ENCODE measurements at regions not wholly inside any gene's neighbourhood (a gene's known extent, or its start where the extent isn't known, plus 50 kb on each side); places are given as distances from the start of the nearest gene placed in this dataset.

DNA sequence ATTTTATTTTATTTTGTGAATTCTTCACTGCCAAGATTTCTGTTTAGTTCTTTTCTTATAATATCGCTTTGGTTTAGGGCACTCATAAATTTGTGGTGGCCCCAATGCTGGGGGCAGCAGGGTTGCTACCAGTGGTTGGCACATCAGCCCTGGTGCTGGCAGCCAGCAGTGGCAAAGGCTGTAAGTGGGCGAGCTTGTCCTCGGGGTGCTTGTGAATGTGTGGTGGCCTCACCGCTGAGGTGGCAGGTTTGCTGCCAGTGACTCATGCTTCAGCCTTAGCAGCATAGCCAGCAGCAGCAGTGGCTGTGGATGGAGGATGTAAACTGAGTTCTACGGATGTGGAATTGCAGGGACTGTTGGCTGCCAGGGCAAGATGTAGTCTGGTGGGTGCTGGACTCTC, 262.9 kb upstream of the DMAC1 start:
- Histone ChIP-seq H3K4me3 (ENCODE audit: low read depth in 1 of 3, low read length in 3 of 3) (no peak overlapping the region), H3K9me3 (ENCODE audit: control insufficient read depth in 2 of 2, insufficient read depth in 1 of 2, low read depth in 1 of 2, low read length in 1 of 2) (peaks cover 0 to 6% of the 10 kb centered on the region in 2 donors), H3K27ac (ENCODE audit: low read depth in 1 of 3, low read length in 2 of 3) (no peak overlapping the region), H3K27me3 (ENCODE audit: control insufficient read depth in 3 of 3, insufficient read depth in 3 of 3, low read length in 3 of 3) (no peaks in the 10 kb centered on the region), H3K36me3 (ENCODE audit: control insufficient read depth in 3 of 3, insufficient read depth in 2 of 3, low read depth in 1 of 3, low read length in 3 of 3) (no peaks in the 10 kb centered on the region), H3K4me1 (ENCODE audit: control insufficient read depth in 3 of 3, insufficient read depth in 2 of 3, low read depth in 1 of 3, low read length in 2 of 3) (no peaks in the 10 kb centered on the region)
- WGBS, 3 donors, result 88 to 89% (median 88%) methylated on average over 5 of the region's 5 CpGs
- FAIRE-seq, result no peak
- DNase-seq, result no peak

DNA sequence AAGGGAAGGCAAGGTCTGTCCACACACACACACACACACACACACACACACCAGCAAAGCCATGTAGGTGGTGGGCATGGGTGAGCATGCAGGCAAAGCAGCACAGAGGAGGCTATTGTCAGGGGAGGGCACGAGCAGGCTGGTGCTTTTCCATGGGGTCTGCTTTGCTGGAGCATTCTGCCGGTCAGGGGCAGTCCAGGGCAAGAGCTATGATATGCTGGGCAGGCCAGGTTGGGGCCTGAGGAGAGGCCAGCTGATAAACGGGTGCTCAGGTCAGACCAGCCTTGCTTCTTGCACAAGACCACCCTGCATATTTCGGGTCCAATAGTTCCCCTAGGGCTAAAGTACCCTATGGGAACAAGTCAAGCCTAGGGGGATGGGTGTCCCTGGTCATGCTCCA, 253.9 kb upstream of the DMAC1 start:
- Histone ChIP-seq H3K4me1 (ENCODE audit: control insufficient read depth in 3 of 3, insufficient read depth in 2 of 3, low read depth in 1 of 3, low read length in 2 of 3) (no peaks in the 10 kb centered on the region), H3K4me3 (ENCODE audit: low read depth in 1 of 3, low read length in 3 of 3) (no peak overlapping the region), H3K36me3 (ENCODE audit: control insufficient read depth in 3 of 3, insufficient read depth in 2 of 3, low read depth in 1 of 3, low read length in 3 of 3) (no peaks in the 10 kb centered on the region), H3K27me3 (ENCODE audit: control insufficient read depth in 3 of 3, insufficient read depth in 3 of 3, low read length in 3 of 3) (no peaks in the 10 kb centered on the region), H3K9me3 (ENCODE audit: control insufficient read depth in 2 of 2, insufficient read depth in 1 of 2, low read depth in 1 of 2, low read length in 1 of 2) (peaks cover 0 to 5% of the 10 kb centered on the region in 2 donors), H3K27ac (ENCODE audit: low read depth in 1 of 3, low read length in 2 of 3) (no peak overlapping the region)
- DNase-seq (no peak), FAIRE-seq (no peak)
- WGBS, 3 donors, result 64 to 83% (median 69%) methylated on average over 4 of the region's 4 CpGs

DNA sequence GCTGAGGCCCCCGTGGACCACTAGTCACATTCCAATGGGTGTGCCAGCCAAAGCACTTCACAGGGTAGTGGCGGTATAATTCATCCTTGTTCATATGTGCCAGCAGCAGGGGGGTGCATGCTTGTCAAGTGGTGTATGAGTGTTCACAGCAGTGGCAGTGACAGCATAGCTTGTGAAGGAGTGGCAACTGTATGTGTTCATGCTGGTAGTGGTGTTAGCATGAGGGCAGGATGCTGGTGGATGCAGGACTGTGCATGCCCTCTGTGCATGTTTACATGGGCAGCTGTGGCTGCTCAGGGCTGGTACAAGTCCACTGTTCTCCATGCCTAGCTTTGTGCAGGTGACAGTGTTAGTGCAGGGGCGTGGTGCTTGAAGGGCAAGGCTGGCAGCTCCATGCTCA, 253.4 kb upstream of the DMAC1 start:
- 74 to 82% (median 75%) methylated on average over 3 of the region's 3 CpGs for WGBS, 3 donors
- Histone ChIP-seq H3K4me3 (ENCODE audit: low read depth in 1 of 3, low read length in 3 of 3) (no peak overlapping the region), H3K27me3 (ENCODE audit: control insufficient read depth in 3 of 3, insufficient read depth in 3 of 3, low read length in 3 of 3) (no peaks in the 10 kb centered on the region), H3K27ac (ENCODE audit: low read depth in 1 of 3, low read length in 2 of 3) (no peak overlapping the region), H3K36me3 (ENCODE audit: control insufficient read depth in 3 of 3, insufficient read depth in 2 of 3, low read depth in 1 of 3, low read length in 3 of 3) (no peaks in the 10 kb centered on the region), H3K4me1 (ENCODE audit: control insufficient read depth in 3 of 3, insufficient read depth in 2 of 3, low read depth in 1 of 3, low read length in 2 of 3) (no peaks in the 10 kb centered on the region), H3K9me3 (ENCODE audit: control insufficient read depth in 2 of 2, insufficient read depth in 1 of 2, low read depth in 1 of 2, low read length in 1 of 2) (peaks cover 0 to 5% of the 10 kb centered on the region in 2 donors)
- FAIRE-seq (no peak), DNase-seq (no peak)

DNA sequence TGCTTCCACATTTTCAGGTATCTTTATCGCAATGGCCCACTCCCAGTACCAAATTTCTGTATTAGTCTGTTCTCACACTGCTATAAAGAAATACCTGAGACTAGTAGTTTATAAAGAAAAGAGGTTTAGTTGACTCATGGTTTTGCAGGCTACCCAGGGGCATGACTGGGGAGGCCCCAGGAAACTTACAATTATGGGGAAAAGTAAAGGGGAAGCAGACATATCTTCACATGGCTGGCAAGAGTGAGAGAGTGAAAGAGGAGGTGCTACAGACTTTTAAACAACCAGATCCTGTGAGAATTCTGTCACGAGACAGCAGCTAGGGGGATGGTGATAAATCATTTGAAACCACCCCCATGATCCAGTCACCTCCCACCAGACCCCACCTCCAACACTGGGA, 238.2 kb upstream of the DMAC1 start:
- H3K4me3 ChIP-seq (ENCODE audit: low read depth in 1 of 3, low read length in 3 of 3), result no peak overlapping the region
- H3K36me3 ChIP-seq (ENCODE audit: control insufficient read depth in 3 of 3, insufficient read depth in 2 of 3, low read depth in 1 of 3, low read length in 3 of 3), result no peaks in the 10 kb centered on the region
- DNase-seq (no peak), FAIRE-seq (no peak)
- H3K27me3 ChIP-seq (ENCODE audit: control insufficient read depth in 3 of 3, insufficient read depth in 3 of 3, low read length in 3 of 3), result peaks cover 0 to 1% (median 0%) of the 10 kb centered on the region in 3 donors
- no peak overlapping the region for H3K27ac ChIP-seq (ENCODE audit: low read depth in 1 of 3, low read length in 2 of 3)
- peaks cover 0 to 12% of the 10 kb centered on the region in 2 donors for H3K9me3 ChIP-seq (ENCODE audit: control insufficient read depth in 2 of 2, insufficient read depth in 1 of 2, low read depth in 1 of 2, low read length in 1 of 2)
- WGBS, 3 donors, result 63 to 70% (median 69%) methylated on average over 2 of the region's 2 CpGs
- H3K4me1 ChIP-seq (ENCODE audit: control insufficient read depth in 3 of 3, insufficient read depth in 2 of 3, low read depth in 1 of 3, low read length in 2 of 3), result no peaks in the 10 kb centered on the region

DNA sequence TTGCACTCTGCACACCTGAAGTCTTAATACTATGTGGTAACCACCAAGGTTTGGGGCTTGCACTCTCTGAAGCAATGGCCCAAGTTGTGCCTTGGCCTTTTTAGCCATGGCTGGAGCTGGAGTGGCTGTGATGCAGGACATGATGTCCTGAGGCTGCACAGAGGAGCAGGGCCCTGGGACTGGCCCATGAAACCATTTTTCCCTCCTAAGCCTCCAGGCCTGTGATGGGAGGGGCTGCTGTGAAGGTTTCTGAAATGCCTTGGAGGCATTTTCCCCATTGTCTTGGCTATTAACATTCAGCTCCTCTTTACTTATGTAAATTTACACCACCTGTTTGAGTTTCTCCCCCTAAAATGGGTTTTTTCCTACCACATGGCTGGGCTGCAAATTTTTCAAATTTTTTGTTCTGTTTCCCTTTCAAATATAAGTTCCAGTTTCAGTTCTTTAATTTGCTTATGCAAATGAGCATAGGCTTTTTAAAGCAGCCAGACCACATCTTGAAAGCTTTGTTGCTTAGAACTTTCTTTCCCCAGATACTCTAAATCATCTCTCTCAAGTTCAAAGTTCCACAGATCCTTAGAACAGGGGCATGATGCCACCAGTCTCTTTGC, 237.4 kb upstream of the DMAC1 start:
- FAIRE-seq, result no peak

DNA sequence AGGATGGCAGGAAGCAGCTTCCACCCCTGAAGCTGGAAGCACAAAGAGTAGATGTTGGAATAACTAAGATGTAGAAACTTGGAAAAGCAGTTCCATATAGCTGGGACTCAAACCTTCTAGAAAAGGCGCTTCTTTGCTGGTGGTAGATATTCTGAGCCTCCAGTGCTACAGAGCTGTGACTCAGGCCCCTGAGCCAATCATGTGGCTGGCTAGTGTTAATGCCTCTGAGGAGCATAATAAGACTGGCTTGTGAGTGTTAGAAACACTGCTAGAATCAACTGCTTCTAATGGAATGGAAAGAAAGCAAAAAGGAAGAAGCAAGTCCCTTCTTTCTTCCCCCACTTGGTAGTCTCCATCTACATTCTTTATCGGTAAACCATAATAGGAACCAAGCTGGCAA, 234.2 kb upstream of the DMAC1 start:
- Histone ChIP-seq H3K4me3 (ENCODE audit: low read depth in 1 of 3, low read length in 3 of 3) (no peak overlapping the region), H3K4me1 (ENCODE audit: control insufficient read depth in 3 of 3, insufficient read depth in 2 of 3, low read depth in 1 of 3, low read length in 2 of 3) (no peaks in the 10 kb centered on the region), H3K27ac (ENCODE audit: low read depth in 1 of 3, low read length in 2 of 3) (no peak overlapping the region), H3K36me3 (ENCODE audit: control insufficient read depth in 3 of 3, insufficient read depth in 2 of 3, low read depth in 1 of 3, low read length in 3 of 3) (no peaks in the 10 kb centered on the region), H3K27me3 (ENCODE audit: control insufficient read depth in 3 of 3, insufficient read depth in 3 of 3, low read length in 3 of 3) (peaks cover 0 to 1% (median 0%) of the 10 kb centered on the region in 3 donors), H3K9me3 (ENCODE audit: control insufficient read depth in 2 of 2, insufficient read depth in 1 of 2, low read depth in 1 of 2, low read length in 1 of 2) (peaks cover 0 to 12% of the 10 kb centered on the region in 2 donors)
- WGBS, 3 donors, result 75 to 94% (median 88%) methylated on average over 2 of the region's 2 CpGs
- DNase-seq (no peak), FAIRE-seq (no peak)

More for the DNA sequence above, 237.4 kb upstream of the DMAC1 start:
- Histone ChIP-seq H3K27me3 (ENCODE audit: control insufficient read depth in 3 of 3, insufficient read depth in 3 of 3, low read length in 3 of 3) (peaks cover 0 to 1% (median 0%) of the 10 kb centered on the region in 3 donors), H3K36me3 (ENCODE audit: control insufficient read depth in 3 of 3, insufficient read depth in 2 of 3, low read depth in 1 of 3, low read length in 3 of 3) (no peaks in the 10 kb centered on the region), H3K9me3 (ENCODE audit: control insufficient read depth in 2 of 2, insufficient read depth in 1 of 2, low read depth in 1 of 2, low read length in 1 of 2) (peaks cover 0 to 12% of the 10 kb centered on the region in 2 donors), H3K4me3 (ENCODE audit: low read depth in 1 of 3, low read length in 3 of 3) (no peak overlapping the region), H3K27ac (ENCODE audit: low read depth in 1 of 3, low read length in 2 of 3) (no peak overlapping the region), H3K4me1 (ENCODE audit: control insufficient read depth in 3 of 3, insufficient read depth in 2 of 3, low read depth in 1 of 3, low read length in 2 of 3) (no peaks in the 10 kb centered on the region)
- no peak for DNase-seq

DNA sequence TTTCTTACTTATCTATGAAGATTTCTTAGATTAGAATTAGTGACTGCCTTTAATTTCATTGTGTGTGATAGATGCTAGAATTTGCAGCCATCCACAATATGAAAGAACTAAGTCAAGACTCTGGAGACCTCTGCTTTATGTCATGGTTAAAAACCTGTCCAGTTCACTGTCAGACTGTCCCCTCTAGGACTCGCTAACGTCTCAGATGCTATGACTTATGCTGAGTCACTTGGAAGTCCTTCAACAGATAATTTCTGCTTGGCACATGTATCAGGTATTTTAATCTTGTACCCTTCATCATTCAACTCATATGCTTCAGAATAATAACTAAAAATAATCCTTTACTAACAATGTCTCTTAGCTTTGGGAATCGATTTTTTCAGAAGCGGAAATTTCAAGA, 230.5 kb upstream of the DMAC1 start:
- no peaks in the 10 kb centered on the region for H3K4me1 ChIP-seq (ENCODE audit: control insufficient read depth in 3 of 3, insufficient read depth in 2 of 3, low read depth in 1 of 3, low read length in 2 of 3)
- H3K9me3 ChIP-seq (ENCODE audit: control insufficient read depth in 2 of 2, insufficient read depth in 1 of 2, low read depth in 1 of 2, low read length in 1 of 2), result no peaks in the 10 kb centered on the region
- WGBS, 3 donors, result 82 to 86% (median 86%) methylated on average over 4 of the region's 4 CpGs
- H3K36me3 ChIP-seq (ENCODE audit: control insufficient read depth in 3 of 3, insufficient read depth in 2 of 3, low read depth in 1 of 3, low read length in 3 of 3), result no peaks in the 10 kb centered on the region
- peaks cover 0 to 1% (median 0%) of the 10 kb centered on the region in 3 donors for H3K27me3 ChIP-seq (ENCODE audit: control insufficient read depth in 3 of 3, insufficient read depth in 3 of 3, low read length in 3 of 3)
- no peak overlapping the region for H3K27ac ChIP-seq (ENCODE audit: low read depth in 1 of 3, low read length in 2 of 3)
- DNase-seq (no peak), FAIRE-seq (no peak)
- no peak overlapping the region for H3K4me3 ChIP-seq (ENCODE audit: low read depth in 1 of 3, low read length in 3 of 3)

DNA sequence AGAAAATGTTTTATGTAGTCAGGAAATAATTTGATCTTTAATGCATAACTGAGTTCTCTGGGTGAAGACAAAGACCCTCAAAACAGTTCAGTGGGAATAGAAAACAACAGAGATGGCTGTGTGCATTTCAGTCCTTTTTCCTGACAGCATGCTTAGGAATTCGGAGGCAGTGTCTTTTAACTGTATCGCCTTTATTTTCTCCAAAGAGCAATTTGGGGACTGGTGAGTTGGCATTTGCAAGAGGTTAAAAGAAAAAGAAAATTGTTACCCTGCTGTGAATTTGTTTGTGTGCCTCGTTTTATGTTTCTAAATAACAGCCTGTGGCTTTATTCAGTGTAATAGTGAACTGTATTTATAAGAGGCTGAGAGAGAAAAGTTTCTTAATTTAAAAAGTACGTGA, 227.8 kb upstream of the DMAC1 start:
- no peak for FAIRE-seq
- H3K4me3 ChIP-seq (ENCODE audit: low read depth in 1 of 3, low read length in 3 of 3), result no peak overlapping the region
- no peaks in the 10 kb centered on the region for H3K4me1 ChIP-seq (ENCODE audit: control insufficient read depth in 3 of 3, insufficient read depth in 2 of 3, low read depth in 1 of 3, low read length in 2 of 3)
- H3K27me3 ChIP-seq (ENCODE audit: control insufficient read depth in 3 of 3, insufficient read depth in 3 of 3, low read length in 3 of 3), result no peaks in the 10 kb centered on the region
- WGBS, 3 donors, result 58 to 73% (median 69%) methylated on average over 4 of the region's 4 CpGs
- H3K36me3 ChIP-seq (ENCODE audit: control insufficient read depth in 3 of 3, insufficient read depth in 2 of 3, low read depth in 1 of 3, low read length in 3 of 3), result no peaks in the 10 kb centered on the region
- no peaks in the 10 kb centered on the region for H3K9me3 ChIP-seq (ENCODE audit: control insufficient read depth in 2 of 2, insufficient read depth in 1 of 2, low read depth in 1 of 2, low read length in 1 of 2)
- H3K27ac ChIP-seq (ENCODE audit: low read depth in 1 of 3, low read length in 2 of 3), result no peak overlapping the region
- no peak for DNase-seq

DNA sequence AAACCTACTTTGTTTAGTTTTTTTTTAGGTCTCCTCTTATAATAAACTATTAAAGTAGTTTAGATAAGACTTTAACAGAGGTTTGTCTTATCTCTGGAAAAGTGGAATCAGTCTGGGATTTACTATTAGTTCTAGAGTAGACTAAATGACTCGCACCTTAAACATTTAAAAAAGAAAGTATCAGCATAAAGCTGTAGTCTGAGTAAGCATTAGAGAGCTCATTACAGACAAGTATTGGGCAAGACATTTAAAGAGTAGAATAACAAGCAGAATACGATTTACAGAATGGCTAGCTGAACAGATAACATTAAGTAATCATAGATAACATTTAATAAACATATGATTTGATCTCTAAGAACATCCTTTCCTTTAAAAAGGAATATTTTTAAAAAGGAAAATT, 226.0 kb upstream of the DMAC1 start:
- Histone ChIP-seq H3K27ac (ENCODE audit: low read depth in 1 of 3, low read length in 2 of 3) (no peak overlapping the region), H3K4me3 (ENCODE audit: low read depth in 1 of 3, low read length in 3 of 3) (no peak overlapping the region), H3K27me3 (ENCODE audit: control insufficient read depth in 3 of 3, insufficient read depth in 3 of 3, low read length in 3 of 3) (no peaks in the 10 kb centered on the region), H3K36me3 (ENCODE audit: control insufficient read depth in 3 of 3, insufficient read depth in 2 of 3, low read depth in 1 of 3, low read length in 3 of 3) (no peaks in the 10 kb centered on the region), H3K9me3 (ENCODE audit: control insufficient read depth in 2 of 2, insufficient read depth in 1 of 2, low read depth in 1 of 2, low read length in 1 of 2) (no peaks in the 10 kb centered on the region), H3K4me1 (ENCODE audit: control insufficient read depth in 3 of 3, insufficient read depth in 2 of 3, low read depth in 1 of 3, low read length in 2 of 3) (no peaks in the 10 kb centered on the region)
- FAIRE-seq (no peak), DNase-seq (no peak)
- WGBS, 3 donors, result 22 to 52% (median 42%) methylated on average over 2 of the region's 2 CpGs
